GM10266 (cell line): ENCODE measurements at regions not wholly inside any gene's neighbourhood (a gene's known extent, or its start where the extent isn't known, plus 50 kb on each side); places are given as distances from the start of the nearest gene placed in this dataset.

ENCODE experiments used
- DNase-seq: peaks from one replicate; pipeline ENCODE4 v3.0.0; 2012; ENCODE audit errors: extremely low spot score
- TF ChIP-seq, protein P1 (sequence below): IDR thresholded peaks from 2 replicates; pipeline ENCODE4 v1.5.1; 2012; ENCODE audit warnings: mild to moderate bottlenecking, low read depth; ENCODE audit not compliant: control insufficient read depth, insufficient read depth; ENCODE audit errors: missing control alignments

DNA sequence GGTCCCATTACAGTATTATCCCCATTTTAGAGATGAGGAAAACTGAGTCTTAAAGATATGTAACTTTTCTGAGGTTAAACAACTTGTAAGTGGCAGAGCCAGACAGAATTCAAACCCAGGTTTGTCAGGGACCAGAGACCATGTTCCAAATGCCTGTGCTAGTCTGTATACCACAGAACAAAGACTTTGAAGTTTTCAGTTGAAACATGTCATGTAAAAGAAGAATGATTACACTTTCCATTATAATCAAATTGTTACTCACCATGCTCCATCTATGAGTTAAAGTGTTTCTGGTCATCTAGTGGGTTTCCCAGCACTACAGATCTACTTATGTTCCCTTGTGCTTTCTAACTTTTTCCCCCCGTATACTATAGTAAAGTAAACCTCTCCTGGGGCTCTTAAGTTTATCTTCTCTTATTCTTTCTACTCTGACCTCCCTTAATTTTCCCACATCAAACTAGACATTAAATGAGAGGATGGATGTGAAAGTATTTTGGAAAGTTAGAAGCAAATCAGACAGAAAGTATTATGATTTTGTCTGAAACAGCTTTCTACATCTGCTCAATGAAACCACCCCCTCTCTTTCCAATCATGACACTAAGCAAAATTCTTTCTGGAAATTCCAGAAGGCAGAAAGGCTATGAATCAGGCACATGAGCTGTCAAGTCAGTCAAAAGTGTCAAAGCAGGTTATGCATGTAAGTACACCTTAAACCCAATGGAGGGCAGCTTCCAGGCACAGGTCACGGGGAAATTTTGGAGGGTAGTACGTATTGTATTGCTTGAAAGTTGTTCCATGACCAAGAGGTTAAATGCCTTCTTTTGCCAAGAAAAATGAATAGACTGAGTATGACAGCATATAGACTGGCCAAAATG, 132.7 kb upstream of the MAP3K7 start:
- TF ChIP-seq, protein P1, sequence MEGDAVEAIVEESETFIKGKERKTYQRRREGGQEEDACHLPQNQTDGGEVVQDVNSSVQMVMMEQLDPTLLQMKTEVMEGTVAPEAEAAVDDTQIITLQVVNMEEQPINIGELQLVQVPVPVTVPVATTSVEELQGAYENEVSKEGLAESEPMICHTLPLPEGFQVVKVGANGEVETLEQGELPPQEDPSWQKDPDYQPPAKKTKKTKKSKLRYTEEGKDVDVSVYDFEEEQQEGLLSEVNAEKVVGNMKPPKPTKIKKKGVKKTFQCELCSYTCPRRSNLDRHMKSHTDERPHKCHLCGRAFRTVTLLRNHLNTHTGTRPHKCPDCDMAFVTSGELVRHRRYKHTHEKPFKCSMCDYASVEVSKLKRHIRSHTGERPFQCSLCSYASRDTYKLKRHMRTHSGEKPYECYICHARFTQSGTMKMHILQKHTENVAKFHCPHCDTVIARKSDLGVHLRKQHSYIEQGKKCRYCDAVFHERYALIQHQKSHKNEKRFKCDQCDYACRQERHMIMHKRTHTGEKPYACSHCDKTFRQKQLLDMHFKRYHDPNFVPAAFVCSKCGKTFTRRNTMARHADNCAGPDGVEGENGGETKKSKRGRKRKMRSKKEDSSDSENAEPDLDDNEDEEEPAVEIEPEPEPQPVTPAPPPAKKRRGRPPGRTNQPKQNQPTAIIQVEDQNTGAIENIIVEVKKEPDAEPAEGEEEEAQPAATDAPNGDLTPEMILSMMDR, result no peak
- no peak for DNase-seq

DNA sequence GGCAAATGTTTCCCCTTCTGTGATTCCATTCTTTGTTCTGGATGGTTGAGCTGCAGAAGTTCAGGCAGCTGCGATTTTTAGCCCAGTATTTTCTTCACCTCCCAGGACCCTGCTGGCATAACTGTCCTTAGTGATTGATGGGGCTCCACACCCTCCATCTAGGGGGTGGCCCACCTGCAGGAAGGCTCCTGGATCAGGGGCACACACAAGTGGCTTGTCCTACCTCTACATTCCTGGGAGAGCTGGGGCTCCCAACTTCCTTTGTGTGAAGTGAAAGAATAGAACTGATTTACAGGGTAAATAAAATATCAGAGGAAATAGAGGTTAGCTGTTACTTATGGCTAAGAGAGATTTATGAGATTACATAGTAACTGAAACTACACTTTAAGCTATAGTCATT, 129.5 kb upstream of the MAP3K7 start:
- DNase-seq, result no peak
- TF ChIP-seq, protein P1, result no peak

DNA sequence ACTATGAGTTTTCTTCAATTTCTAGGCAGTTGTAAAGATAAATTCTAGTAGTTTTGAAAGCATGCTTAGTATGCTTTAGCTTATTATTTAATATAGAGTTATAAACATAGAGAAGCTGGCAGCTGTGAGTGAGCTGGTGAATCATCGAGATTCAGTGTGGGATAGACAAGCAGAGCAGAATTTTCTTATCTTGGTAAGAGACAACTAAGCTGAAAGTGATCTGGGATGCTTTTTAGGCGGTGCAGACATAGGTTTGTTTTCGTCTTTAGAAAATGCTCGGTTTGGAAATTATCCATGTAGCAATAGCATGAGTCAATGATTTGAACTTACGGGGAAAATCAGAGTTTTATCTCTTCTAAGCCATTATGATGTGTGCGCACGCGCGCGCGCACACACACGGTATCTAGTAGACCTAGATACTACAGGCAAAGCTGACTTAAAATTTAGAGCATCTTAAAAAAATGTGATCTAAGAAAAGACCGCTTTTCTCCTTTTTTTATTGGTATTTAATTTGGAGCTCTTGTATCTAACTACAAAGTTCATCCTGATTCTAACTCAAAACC, 128.3 kb upstream of the MAP3K7 start:
- TF ChIP-seq, protein P1, result no peak
- no peak for DNase-seq

DNA sequence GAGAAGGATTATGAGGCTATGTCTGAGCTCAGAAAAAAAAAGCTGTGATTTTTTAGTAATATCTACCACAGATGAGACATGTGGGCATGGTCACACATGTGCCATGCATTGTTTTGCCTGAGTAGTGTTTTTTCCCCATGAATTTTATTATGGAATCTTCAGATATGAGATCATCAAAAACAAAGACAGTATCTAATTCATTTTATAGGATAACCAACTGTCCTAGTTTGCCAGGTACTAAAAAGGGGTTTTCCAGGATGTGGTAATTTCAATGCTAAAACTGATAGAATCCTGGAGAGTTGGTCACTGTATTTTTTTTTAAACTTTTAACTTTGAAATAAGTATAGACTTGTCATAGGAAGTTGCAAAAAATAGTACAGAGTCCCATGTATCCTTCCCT, 127.4 kb upstream of the MAP3K7 start:
- TF ChIP-seq, protein P1, result no peak
- DNase-seq, result no peak

DNA sequence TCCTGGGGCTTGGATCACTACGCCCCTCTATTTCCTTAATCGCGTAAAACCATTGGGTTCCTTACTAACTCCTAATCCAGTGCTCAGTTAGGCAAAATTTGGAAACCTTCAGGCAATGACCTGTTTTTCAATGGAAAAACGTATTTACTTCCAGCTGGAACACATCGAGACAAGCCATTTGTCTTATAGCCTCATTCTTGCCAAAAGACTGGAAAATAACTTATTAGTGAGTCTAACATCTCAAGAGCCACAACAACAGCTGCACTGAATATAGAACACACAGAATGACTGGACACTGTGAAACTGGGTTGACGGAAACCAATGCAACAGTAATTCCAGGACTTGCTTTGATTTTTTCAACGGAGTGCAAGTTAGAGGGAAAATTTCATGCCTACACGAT, 125.2 kb upstream of the MAP3K7 start:
- DNase-seq, result no peak
- TF ChIP-seq, protein P1, result no peak

DNA sequence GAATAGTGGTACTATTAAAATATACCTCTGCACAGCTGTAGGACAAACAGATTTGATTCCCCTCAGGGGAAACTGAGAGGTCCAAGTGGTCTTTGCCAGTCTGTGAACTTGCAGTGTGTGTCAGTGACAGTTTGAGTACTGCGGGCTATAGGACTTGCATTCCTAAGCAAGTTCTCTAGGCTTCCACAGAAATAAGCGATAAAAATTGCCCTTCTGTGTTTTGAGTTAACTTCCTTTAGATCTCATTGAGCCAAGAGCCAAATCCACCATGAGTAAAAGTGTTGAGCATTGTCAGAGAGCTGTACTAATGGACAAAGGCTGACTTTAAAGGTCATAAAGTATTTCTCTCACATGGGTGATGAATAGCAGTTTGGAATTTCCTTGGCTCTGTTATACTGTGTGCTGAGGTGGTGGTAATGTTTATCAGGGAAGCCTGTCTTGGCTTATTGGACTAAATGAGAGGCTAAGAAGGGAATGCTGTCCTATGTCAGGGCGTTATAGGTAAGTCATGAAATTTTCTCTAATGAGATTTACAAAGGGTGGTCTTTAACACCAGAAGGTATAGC, 122.6 kb upstream of the MAP3K7 start:
- TF ChIP-seq, protein P1, result no peak
- DNase-seq, result no peak

DNA sequence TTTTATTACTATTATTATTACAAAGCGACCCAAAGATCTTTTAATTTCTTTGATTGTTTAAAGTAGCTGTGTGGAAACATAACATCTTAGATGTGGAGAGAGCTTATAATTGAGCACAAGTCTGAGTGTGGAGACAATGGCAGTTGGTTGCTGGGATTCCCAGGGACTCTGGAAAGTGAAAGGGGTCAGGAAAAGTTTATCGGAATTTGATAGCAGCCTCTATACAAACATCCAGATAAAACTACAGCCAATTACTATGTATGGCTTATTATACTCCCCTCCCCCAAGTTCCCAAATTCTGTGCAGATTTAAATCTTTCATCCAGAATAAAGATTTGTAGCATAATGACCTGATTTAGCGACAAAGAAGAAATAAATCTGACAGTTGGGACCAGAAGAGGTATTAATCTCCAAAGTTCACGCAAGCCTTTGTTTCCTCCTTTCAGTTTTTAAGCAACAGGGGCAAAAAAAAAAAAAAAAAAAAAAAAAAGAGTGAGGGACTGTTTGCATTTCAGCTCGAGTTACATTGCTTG, 121.4 kb upstream of the MAP3K7 start:
- TF ChIP-seq, protein P1, result no peak
- DNase-seq, result no peak
